ENCODE measurements at regions not wholly inside any gene's neighbourhood (a gene's known extent, or its start where the extent isn't known, plus 50 kb on each side); places are given as distances from the start of the nearest gene placed in this dataset.

- DNase-seq (ENCODE audit: low spot score), result no peak
Measured at GRCh38 chr17:36816214-36816906, 120.9 kb upstream of the LHX1 start.

- DNase-seq (ENCODE audit: low spot score), result no peak
Measured at GRCh38 chr17:36816907-36817288, 120.4 kb upstream of the LHX1 start.

GRCh38 chr17:36817483-36818048, 119.7 kb upstream of the LHX1 start:
- no peak for DNase-seq (ENCODE audit: low spot score)

- DNase-seq (ENCODE audit: low spot score), result no peak
Measured at GRCh38 chr17:36818134-36818825, 119.0 kb upstream of the LHX1 start.

- no peak for DNase-seq (ENCODE audit: low spot score)
Measured at GRCh38 chr17:36823850-36824677, 113.2 kb upstream of the LHX1 start.

- DNase-seq (ENCODE audit: low spot score), result no peak
Measured at GRCh38 chr17:36824678-36825101, 112.6 kb upstream of the LHX1 start.

GRCh38 chr17:36825113-36825512, 112.2 kb upstream of the LHX1 start:
- no peak for DNase-seq (ENCODE audit: low spot score)

GRCh38 chr17:36825521-36825920, 111.8 kb upstream of the LHX1 start:
- no peak for DNase-seq (ENCODE audit: low spot score)

- no peak for DNase-seq (ENCODE audit: low spot score)
Measured at GRCh38 chr17:36825951-36826350, 111.3 kb upstream of the LHX1 start.

- DNase-seq (ENCODE audit: low spot score), result no peak
Measured at GRCh38 chr17:36827081-36827480, 110.2 kb upstream of the LHX1 start.

GRCh38 chr17:36829676-36830075, 107.6 kb upstream of the LHX1 start:
- no peak for DNase-seq (ENCODE audit: low spot score)

- DNase-seq (ENCODE audit: low spot score), result no peak
Measured at GRCh38 chr17:36833279-36833678, 104.0 kb upstream of the LHX1 start.

GRCh38 chr17:36835036-36835435, 102.2 kb upstream of the LHX1 start:
- no peak for DNase-seq (ENCODE audit: low spot score)

- no peak for DNase-seq (ENCODE audit: low spot score)
Measured at GRCh38 chr17:36837195-36837938, 99.9 kb upstream of the LHX1 start.

- DNase-seq (ENCODE audit: low spot score), result no peak
Measured at GRCh38 chr17:36837939-36838272, 99.4 kb upstream of the LHX1 start.

GRCh38 chr17:36839256-36839655, 98.0 kb upstream of the LHX1 start:
- no peak for DNase-seq (ENCODE audit: low spot score)

- DNase-seq (ENCODE audit: low spot score), result no peak
Measured at GRCh38 chr17:36840796-36841195, 96.5 kb upstream of the LHX1 start.

- no peak for DNase-seq (ENCODE audit: low spot score)
Measured at GRCh38 chr17:36842231-36842819, 95.0 kb upstream of the LHX1 start.

GRCh38 chr17:36842963-36843558, 94.2 kb upstream of the LHX1 start:
- no peak for DNase-seq (ENCODE audit: low spot score)

GRCh38 chr17:36844013-36844412, 93.3 kb upstream of the LHX1 start:
- DNase-seq (ENCODE audit: low spot score), result no peak

- no peak for DNase-seq (ENCODE audit: low spot score)
Measured at GRCh38 chr17:36844601-36845000, 92.7 kb upstream of the LHX1 start.
